Glomerular visceral epithelial cell (primary cell): ENCODE measurements at regions not wholly inside any gene's neighbourhood (a gene's known extent, or its start where the extent isn't known, plus 50 kb on each side); places are given as distances from the start of the nearest gene placed in this dataset.
"Not testable (repeated sequence)": the region's sequence is repeated elsewhere in the genome, so short reads cannot be mapped to it uniquely, and the experiment has no call there.

Source experiments
- DNase-seq: peaks from one replicate; pipeline ENCODE4 v3.0.0-alpha.2; 2016; ENCODE audit errors: extremely low spot score

GRCh38 chr9:42656789-42657188, 473.3 kb downstream of the SPATA31A6 start:
- not testable (repeated sequence) for DNase-seq

GRCh38 chr9:42657496-42657895, 474.0 kb downstream of the SPATA31A6 start:
- not testable (repeated sequence) for DNase-seq

GRCh38 chr9:42697146-42697545, 513.7 kb downstream of the SPATA31A6 start:
- not testable (repeated sequence) for DNase-seq

GRCh38 chr9:42702890-42703289, 519.4 kb downstream of the SPATA31A6 start:
- DNase-seq, result not testable (repeated sequence)

GRCh38 chr9:42724841-42725835, 541.7 kb downstream of the SPATA31A6 start:
- DNase-seq, result not testable (repeated sequence)

- DNase-seq, result peak; percentile 86
These were observed 559.8 kb downstream of the SPATA31A6 start for GRCh38 chr9:42743030-42743814.

- DNase-seq, result not testable (repeated sequence)
These were observed 573.8 kb downstream of the SPATA31A6 start for GRCh38 chr9:42757251-42757650.

GRCh38 chr9:42759320-42759719, 575.9 kb downstream of the SPATA31A6 start:
- DNase-seq, result not testable (repeated sequence)

- DNase-seq, result not testable (repeated sequence)
These were observed 598.7 kb downstream of the SPATA31A6 start for GRCh38 chr9:42782201-42782600.

GRCh38 chr9:42792725-42793124, 609.3 kb downstream of the SPATA31A6 start:
- DNase-seq, result not testable (repeated sequence)

GRCh38 chr9:42798571-42798970, 615.1 kb downstream of the SPATA31A6 start:
- DNase-seq, result not testable (repeated sequence)

GRCh38 chr9:42802716-42803115, 619.3 kb downstream of the SPATA31A6 start:
- not testable (repeated sequence) for DNase-seq

- not testable (repeated sequence) for DNase-seq
These were observed 623.2 kb downstream of the SPATA31A6 start for GRCh38 chr9:42806674-42807073.

GRCh38 chr9:42821468-42821867, 638.0 kb downstream of the SPATA31A6 start:
- DNase-seq, result not testable (repeated sequence)

- DNase-seq, result not testable (repeated sequence)
These were observed 664.7 kb downstream of the SPATA31A6 start for GRCh38 chr9:42848156-42848555.

GRCh38 chr9:42850896-42851693, 667.6 kb downstream of the SPATA31A6 start:
- DNase-seq, result not testable (repeated sequence)

GRCh38 chr9:42851701-42852100, 668.2 kb downstream of the SPATA31A6 start:
- not testable (repeated sequence) for DNase-seq

GRCh38 chr9:42852133-42852930, 668.9 kb downstream of the SPATA31A6 start:
- DNase-seq, result peak; percentile 61

GRCh38 chr9:42860133-42860532, 676.7 kb downstream of the SPATA31A6 start:
- DNase-seq, result not testable (repeated sequence)

GRCh38 chr9:42862465-42862864, 679.0 kb downstream of the SPATA31A6 start:
- not testable (repeated sequence) for DNase-seq
